RKO (cell line): ENCODE measurements at regions not wholly inside any gene's neighbourhood (a gene's known extent, or its start where the extent isn't known, plus 50 kb on each side); places are given as distances from the start of the nearest gene placed in this dataset.
"Not testable (repeated sequence)": the region's sequence is repeated elsewhere in the genome, so short reads cannot be mapped to it uniquely, and the experiment has no call there.

Experiments
- DNase-seq: peaks from one replicate; pipeline ENCODE4 v3.0.0-alpha.2; 2016; ENCODE audit warnings: low spot score

DNA sequence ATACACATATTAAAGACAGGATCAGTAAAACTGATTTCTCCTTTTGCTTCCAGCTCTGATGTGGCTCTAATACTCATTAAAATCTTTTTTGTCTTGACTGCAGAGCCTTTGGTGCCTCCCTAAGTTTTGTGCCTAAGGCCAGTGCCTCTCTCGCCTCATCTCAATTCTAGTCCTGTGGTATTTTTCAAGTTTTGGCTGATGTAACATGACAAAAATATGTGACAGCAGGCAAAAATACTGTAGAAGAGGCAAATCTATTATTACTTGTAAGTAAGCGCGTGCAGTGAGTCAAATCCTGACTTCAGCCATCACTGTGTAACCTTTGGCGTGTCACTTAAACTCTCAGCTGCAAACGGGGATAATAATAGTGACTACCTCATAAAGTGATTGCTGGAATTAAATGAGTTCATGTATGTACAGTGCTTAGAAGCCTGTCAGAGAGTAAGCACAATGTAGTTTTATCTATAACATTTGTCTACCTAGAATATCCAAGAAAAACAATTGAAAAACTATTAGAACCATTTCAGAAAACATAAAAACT, 74.0 kb downstream of the MAB21L3 start:
- DNase-seq: no peak

GRCh38 chr1:116189481-116189880, 78.3 kb downstream of the MAB21L3 start:
- DNase-seq: no peak

DNA sequence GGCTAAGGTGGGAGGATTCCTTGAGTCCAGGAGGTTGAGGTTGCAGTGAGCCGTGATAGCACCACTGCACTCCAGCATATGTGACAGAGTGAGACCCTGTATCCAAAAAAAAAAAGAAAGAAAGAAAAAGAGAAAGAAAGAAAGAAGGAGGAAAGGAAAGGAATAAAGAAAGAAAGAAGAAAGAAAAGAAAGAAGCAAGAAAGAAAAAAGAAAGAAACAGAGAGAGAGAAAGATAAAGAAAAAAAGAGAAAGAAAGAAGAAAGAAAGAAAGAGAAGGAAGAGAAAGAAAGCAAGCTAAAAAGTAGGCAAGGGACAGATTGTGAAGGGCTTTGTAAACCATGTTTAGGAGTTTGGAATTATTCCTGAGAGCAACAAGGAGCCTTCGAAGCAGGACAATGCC, 80.1 kb downstream of the MAB21L3 start:
- no peak for DNase-seq

DNA sequence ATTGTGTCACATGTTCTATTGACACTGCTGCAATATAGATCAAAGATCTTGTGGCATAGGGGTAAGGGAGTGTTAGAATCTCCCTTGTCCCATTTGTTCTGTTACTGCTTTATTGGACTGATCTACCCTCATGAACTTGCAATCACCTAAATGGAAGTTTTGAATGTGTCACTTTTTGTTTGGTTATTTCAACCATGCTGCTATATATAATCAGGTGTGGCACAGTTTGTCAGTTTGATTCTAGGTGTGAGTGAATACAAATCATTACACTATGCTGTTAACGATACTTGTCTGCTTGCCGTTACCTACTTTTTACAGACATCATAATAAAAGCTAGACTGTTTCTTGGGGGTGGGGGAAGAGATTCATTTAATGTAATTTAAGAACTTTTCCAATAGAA, 82.6 kb downstream of the MAB21L3 start:
- DNase-seq: no peak

GRCh38 chr1:116194568-116194967, 83.4 kb downstream of the MAB21L3 start:
- no peak for DNase-seq

GRCh38 chr1:116195077-116195868, 84.1 kb downstream of the MAB21L3 start:
- no peak for DNase-seq

- DNase-seq: not testable (repeated sequence)
Observed at GRCh38 chr1:116200343-116200742, 89.1 kb downstream of the MAB21L3 start.

GRCh38 chr1:116201911-116202310, 90.7 kb downstream of the MAB21L3 start:
- DNase-seq: no peak

DNA sequence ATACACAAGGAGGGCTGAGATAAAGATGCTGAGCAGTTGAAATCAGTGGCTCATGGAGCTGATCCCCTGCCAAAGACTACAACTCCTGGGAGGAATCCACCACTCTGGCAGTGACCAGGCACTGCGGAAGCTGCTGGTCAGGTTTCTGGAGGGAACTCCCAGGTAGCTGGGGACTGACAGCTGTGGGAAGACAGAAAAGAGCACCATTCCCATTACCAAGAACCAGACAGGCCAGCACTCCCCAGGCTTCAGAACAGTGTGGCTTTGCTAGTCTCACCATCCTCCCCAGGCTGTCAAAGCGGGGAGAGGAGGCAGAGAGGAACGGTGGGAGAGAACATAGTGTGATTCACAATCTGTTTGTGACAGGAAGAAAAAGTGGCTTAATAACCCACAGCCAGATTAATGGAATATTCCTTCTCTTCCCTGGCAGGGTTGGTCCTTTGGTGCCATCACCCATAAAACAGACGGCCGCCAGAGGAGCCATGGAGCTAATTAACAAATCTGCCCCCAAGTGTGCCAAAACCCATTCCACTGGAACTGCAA, 92.1 kb downstream of the MAB21L3 start:
- DNase-seq: no peak

DNA sequence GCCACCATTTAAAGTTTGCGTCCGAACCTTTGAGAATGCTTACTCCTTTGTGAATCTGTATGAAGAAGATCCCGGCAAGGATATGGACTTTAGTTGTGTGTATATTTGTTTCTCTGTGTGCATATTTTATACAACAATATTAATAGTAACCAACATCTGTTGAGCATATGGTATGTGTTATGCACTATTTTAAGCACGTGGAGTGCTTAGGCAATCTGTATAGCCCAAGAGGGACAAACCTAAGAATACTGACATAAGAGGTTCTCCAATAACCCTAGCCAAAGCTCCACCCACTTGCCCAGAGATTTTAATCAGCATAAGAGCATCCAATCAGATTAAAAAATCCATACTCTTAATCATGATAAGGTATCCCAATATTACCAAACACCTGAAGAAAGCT, 92.7 kb downstream of the MAB21L3 start:
- DNase-seq: no peak

DNA sequence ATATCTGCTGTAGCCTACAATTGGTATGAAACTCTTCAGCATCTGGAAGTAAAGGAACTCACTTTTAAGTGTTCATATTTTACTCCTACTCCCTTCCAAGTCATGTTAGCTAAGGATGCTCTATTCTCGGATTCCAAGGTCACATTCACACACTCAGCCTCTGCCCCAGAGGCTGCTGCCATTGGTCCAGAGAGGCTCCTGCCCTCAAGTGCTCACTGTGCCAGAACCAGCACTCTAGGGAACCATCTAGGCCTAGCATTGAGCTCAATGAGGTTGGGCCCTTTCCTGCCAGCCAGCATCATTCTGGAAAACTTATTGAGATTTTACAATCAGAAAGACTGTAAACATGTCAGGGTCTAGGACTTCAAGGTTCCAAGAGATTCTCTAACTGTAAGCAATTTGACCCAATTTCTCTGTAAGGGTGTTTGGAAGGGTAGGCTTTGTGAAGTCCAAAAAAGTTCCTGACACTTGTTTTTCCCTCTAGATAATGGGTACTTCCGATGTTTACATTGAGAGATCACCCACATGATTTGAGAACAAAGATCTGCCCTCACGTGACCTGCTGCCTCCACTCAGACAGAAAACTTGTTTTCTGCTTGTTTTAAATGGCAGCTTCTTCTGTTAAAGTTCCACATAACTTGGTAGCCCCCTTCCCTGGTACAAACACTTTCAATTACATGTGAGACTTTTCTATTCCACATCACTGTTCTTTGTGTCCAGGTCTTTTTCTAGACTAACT, 94.9 kb downstream of the MAB21L3 start:
- DNase-seq: no peak

DNA sequence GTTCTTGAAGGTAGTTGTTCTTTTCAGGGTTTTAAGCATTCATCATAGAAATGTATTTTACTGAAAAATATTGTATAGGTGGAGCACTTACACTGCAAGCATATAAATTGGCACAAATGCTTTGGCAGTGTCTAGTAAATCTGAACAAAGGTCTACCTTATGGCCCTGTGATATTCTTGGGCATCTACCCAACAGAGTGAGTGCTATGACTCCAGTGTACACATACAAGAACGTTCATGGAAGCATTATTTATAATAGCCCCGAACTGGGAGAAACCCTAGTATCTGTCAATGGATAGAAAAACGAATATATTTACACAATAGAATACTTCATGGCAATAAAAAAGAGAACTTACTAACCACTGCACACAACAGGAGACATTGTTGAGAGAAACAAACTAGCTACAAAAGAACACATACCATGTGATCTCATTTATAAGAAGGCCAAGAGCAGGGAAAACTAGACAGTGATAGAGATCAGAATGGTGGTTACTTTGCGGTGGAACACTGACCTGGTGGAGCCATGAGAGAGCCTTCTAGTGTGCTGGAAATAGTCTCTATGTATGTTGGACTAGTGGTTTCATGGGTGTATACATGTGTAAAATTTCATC, 96.0 kb downstream of the MAB21L3 start:
- no peak for DNase-seq

- DNase-seq: no peak
Observed at GRCh38 chr1:116208136-116208535, 96.9 kb downstream of the MAB21L3 start.

- DNase-seq: no peak
Observed at GRCh38 chr1:116211294-116211693, 100.1 kb downstream of the MAB21L3 start.

- no peak for DNase-seq
Observed at GRCh38 chr1:116218922-116219321, 107.7 kb downstream of the MAB21L3 start.

GRCh38 chr1:116219651-116220434, 108.6 kb downstream of the MAB21L3 start:
- DNase-seq: no peak

GRCh38 chr1:116224111-116224510, 112.9 kb downstream of the MAB21L3 start:
- DNase-seq: no peak

DNA sequence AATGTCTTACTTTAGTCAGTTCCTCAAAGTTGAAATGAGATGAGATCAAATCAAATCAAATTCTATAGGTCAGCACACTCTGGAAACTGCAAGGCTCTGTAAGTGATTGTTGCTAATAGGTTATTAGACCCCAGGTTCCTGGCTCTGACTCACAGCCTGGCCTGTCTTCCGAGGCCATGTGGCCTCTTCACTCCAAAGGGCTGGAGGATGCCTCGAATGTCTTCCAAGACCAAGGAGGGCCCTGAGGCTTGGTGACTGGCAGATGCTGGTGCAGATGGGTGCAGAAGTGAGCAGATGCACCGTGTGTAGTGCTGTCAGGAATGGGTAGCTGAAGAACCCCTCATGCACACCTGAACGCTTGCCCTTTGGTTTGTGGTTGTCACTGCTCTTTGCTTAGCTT, 113.4 kb downstream of the MAB21L3 start:
- DNase-seq: no peak

GRCh38 chr1:116226017-116226416, 114.8 kb downstream of the MAB21L3 start:
- DNase-seq: no peak

DNA sequence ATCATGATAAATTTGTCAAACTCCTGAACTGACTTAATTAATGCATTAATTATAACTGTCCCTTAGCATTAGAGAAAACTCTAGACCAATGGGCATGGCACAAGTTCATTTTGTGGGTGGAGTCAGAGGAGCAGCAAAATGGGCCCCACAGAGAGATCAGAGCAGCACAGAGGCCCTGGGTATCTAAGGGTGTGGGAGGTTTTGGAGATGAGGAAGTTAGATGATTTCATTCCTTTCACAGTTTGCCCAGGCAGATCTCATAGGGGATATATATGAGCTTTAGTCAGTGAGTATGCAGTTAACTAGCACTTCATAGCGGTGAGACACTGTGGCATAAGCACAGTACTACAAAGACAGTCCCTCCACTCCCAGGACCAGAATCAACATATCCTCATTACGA, 117.3 kb downstream of the MAB21L3 start:
- no peak for DNase-seq

DNA sequence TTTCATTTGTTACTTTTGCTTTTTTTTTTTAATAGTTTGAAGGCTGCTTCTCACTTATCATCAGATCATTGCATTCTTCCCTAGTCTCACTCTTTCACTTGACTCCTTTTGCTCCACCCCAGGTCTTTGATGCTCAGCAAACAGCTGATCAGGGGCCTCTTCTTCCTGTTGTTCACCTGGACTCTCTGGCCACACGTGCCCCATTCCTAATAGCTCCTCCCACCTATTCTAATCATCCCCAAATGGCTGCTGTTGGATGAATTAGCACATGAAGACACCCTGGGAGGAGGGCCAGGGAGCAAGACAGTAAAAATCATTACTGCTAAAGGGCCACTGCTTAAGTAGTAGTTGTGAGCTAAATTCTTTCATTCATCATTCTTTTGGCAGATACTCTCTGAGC, 119.5 kb downstream of the MAB21L3 start:
- DNase-seq: no peak

DNA sequence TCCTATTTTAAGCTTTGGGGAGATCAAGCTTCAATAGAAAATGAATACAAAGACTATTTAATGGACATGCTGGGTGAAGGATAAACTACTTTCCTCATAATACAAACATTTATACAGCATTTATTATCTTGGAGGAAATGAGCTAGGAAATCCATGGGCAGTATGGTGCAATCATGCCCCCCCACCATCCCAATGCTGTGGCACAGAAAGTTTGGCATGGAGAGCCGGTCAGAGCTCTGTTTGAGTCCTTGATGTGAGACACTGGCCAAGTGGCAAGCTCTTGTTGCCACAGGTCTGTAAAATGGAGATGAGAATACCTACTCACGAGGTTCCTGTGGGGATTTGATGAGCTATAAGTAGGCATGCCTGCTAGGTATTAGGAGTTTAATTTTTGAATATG, 120.6 kb downstream of the MAB21L3 start:
- no peak for DNase-seq
